ENCODE measurements at regions not wholly inside any gene's neighbourhood (a gene's known extent, or its start where the extent isn't known, plus 50 kb on each side); places are given as distances from the start of the nearest gene placed in this dataset.

GRCh38 chr5:23864786-23865185 is 357.4 kb downstream of the PRDM9 start:
- TF ChIP-seq CTCF (IDR thresholded peaks at IDR 0.05): no peak
- TF ChIP-seq POLR2AphosphoS5 (IDR thresholded peaks at IDR 0.05): no peak

Data from gastroesophageal sphincter (tissue), 3 donors.